Erythroblast (primary cell): ENCODE measurements at regions not wholly inside any gene's neighbourhood (a gene's known extent, or its start where the extent isn't known, plus 50 kb on each side); places are given as distances from the start of the nearest gene placed in this dataset.

ENCODE experiments used
- DNase-seq, 2 experiments: peaks; one replicate each; lab custom pipeline; 2025; lab: John Stamatoyannopoulos, UW
- GATA1 ChIP-seq: IDR thresholded peaks from 2 replicates; pipeline ENCODE4 v1.6.1; 2011; ENCODE audit warnings: low read depth, mild to moderate bottlenecking, control low read depth, low read length, moderate library complexity
- POLR2A ChIP-seq: IDR thresholded peaks from 2 replicates; pipeline ENCODE4 v1.6.1; 2011; ENCODE audit warnings: mild to moderate bottlenecking, low read length

GRCh38 chr7:67413670-67414069 is 417.0 kb downstream of the TYW1 start:
- DNase-seq = no peak
- TF ChIP-seq GATA1 = no peak
- no peak for TF ChIP-seq POLR2A

- DNase-seq = no peak
- TF ChIP-seq GATA1 = no peak
- no peak for TF ChIP-seq POLR2A
Observed at GRCh38 chr7:67414858-67415257, 418.2 kb downstream of the TYW1 start.

GRCh38 chr7:67422601-67423000 is 426.0 kb downstream of the TYW1 start:
- no peak for DNase-seq
- no peak for TF ChIP-seq POLR2A
- TF ChIP-seq GATA1 = no peak

GRCh38 chr7:67423065-67423464 is 426.4 kb downstream of the TYW1 start:
- TF ChIP-seq GATA1 = no peak
- no peak for TF ChIP-seq POLR2A
- DNase-seq = no peak

DNA sequence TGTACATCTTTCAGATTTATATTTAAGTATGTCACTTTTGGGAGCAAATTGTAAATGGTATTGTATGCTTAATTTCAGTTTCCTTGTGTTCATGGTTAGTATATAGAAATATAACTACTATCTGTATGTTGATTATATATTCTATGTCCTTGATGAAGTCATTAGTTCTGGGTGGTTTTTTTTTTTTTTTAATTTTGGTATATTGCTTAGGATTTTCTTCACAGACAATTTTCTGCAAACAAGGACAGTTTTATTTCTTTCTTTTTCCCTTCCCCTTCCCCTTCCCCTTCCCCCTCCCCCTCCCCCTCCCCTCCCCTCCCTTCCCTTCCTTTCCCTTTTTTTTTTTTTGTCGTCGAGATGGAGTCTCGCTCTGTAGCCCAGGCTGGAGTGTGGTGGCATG is 430.0 kb downstream of the TYW1 start:
- TF ChIP-seq POLR2A (no peak), GATA1 (no peak)
- no peak for DNase-seq

GRCh38 chr7:67429735-67430134 is 433.1 kb downstream of the TYW1 start:
- TF ChIP-seq POLR2A = no peak
- no peak for TF ChIP-seq GATA1
- no peak for DNase-seq

- DNase-seq = no peak
Observed at GRCh38 chr7:67432536-67433234, 436.1 kb downstream of the TYW1 start.

DNA sequence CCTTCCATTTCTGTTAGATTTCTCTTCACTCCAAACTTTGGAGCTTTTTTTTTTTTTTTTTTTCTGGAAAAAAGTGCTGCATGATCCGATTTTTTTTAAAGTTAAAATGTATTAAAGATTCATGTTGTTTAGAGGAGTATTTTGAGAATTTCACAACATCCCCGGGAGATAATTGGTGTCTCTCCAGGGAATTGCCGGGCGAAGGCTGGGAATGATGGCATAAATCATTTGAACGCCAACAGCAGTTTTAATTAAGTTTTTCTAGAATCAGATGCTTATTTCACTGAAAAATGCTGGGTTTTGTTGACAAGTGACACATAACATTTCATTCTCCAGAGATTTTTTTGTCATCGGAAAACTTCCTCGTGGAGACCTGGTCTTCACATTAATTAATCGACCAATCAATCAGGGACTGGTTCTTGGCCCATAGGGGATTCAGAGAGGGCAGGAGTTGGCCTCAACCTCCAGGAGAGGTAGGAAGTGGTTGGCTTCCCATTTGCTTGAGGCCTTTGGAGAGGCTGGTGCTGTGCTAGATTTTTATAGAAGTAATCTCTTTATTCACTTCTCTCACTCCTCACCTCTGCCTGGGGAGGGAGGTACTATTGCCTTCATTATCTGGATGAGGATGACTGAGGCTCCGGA is 439.4 kb downstream of the TYW1 start:
- DNase-seq = no peak
- TF ChIP-seq GATA1 = no peak
- TF ChIP-seq POLR2A = no peak

More at GRCh38 chr7:67432536-67433234, 436.1 kb downstream of the TYW1 start:
- TF ChIP-seq GATA1 (no peak), POLR2A (no peak)

GRCh38 chr7:67438198-67438882 is 441.7 kb downstream of the TYW1 start:
- TF ChIP-seq GATA1 (no peak), POLR2A (no peak)

DNA sequence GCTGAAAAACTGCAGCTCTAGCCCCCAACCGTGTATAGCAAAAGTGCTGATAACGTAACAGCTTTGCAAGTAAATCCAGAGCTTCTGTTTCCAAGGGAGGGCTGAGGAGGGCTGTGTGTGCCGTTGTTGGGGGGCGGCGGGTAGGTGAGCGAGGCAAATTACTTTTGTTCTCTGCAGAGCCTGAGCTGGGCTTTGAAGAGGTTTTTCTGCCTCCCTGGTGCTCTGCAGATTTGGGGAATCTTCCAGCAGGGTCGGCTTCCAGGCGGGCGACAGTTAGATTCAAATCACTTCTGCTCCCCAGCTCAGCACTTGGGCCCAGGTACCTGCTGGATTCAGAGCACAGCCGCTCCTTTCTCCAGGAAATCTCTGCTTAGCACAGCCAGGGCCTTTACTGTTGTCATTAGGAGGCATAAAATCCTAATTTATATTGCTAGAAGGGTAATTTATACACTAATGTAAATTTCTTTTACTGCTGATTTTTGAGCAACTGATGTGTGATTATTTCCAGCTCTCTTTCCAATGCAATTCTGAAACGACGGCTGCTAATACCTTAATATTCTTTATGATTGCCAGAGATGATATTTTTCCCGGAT is 442.4 kb downstream of the TYW1 start:
- TF ChIP-seq POLR2A = no peak
- TF ChIP-seq GATA1 = no peak
- DNase-seq = no peak

More at GRCh38 chr7:67438198-67438882, 441.7 kb downstream of the TYW1 start:
- no peak for DNase-seq

DNA sequence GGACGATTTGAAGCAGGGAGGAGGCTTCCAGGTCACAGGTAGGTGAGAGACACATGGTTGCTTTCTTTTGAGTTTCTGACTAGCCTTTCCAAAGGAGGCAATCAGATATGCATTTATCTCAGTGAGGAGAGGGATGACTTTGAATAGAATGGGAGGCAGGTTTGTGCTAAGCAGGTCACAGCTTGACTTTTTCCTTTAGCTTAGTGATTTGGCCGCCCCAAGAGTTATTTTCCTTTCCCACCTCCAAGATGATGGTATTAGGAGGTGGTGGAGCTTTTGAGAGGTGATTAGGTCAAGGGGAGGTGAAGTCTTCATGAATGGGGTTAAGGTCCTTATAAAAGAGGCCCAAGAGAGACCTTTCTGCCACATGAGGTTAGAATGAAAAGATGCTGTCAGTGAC is 443.7 kb downstream of the TYW1 start:
- no peak for TF ChIP-seq POLR2A
- TF ChIP-seq GATA1 = no peak
- DNase-seq = no peak

- DNase-seq = no peak
- TF ChIP-seq GATA1 = no peak
- no peak for TF ChIP-seq POLR2A
Observed at GRCh38 chr7:67445728-67446127, 449.1 kb downstream of the TYW1 start.

GRCh38 chr7:67447297-67447696 is 450.7 kb downstream of the TYW1 start:
- DNase-seq = no peak
- TF ChIP-seq POLR2A (no peak), GATA1 (no peak)

GRCh38 chr7:67448271-67448670 is 451.6 kb downstream of the TYW1 start:
- TF ChIP-seq GATA1 = no peak
- TF ChIP-seq POLR2A = no peak

DNA sequence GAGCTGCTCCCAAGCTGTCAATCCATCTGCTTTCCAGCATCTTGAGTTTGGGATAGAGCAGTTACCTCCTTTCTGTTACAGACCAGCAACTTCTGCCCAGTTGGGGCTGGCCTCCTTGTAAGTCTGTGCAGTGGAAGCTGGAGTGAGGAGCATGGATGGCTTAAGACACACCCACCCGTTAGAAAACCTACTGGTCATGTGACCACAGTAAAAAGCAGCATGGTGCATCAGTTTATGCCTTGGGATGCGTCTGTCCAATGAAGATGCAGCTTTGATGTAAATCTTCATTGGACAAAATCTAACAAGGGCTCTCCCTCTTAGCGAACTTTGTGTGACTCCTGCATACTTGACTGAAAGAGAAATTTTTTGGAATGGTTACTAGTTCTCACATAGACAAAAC is 453.5 kb downstream of the TYW1 start:
- DNase-seq = no peak
- TF ChIP-seq POLR2A = no peak
- TF ChIP-seq GATA1 = no peak

More at GRCh38 chr7:67448271-67448670, 451.6 kb downstream of the TYW1 start:
- no peak for DNase-seq
